ENCODE measurements at regions not wholly inside any gene's neighbourhood (a gene's known extent, or its start where the extent isn't known, plus 50 kb on each side); places are given as distances from the start of the nearest gene placed in this dataset.

GRCh38 chrX:122586831-122587230 lies 597.2 kb upstream of the GRIA3 start:
- TF ChIP-seq CTCF (IDR thresholded peaks at IDR 0.05) (no peak), POLR2A (IDR thresholded peaks at IDR 0.05) (no peak)
